ENCODE measurements at regions not wholly inside any gene's neighbourhood (a gene's known extent, or its start where the extent isn't known, plus 50 kb on each side); places are given as distances from the start of the nearest gene placed in this dataset.

- no peak for TF ChIP-seq PAX5 (IDR thresholded peaks at IDR 0.05; ENCODE audit: borderline replicate concordance, low read depth, low read length)
- TF ChIP-seq EZH2 (IDR thresholded peaks at IDR 0.05; ENCODE audit: borderline replicate concordance, control insufficient read depth, low read depth, low read length): no peak
- no peak for TF ChIP-seq HDAC6 (IDR thresholded peaks at IDR 0.05; ENCODE audit: unreplicated experiment)
- no peak for TF ChIP-seq REST (IDR thresholded peaks at IDR 0.05; ENCODE audit: low read depth, low read length)
- TF ChIP-seq MAX (IDR thresholded peaks at IDR 0.05; ENCODE audit: low read depth, low read length): no peak
- no peak for TF ChIP-seq HDGF (IDR thresholded peaks at IDR 0.05)
- TF ChIP-seq CTCF (IDR thresholded peaks at IDR 0.05 in 2 of 3, conservative IDR thresholded peaks at IDR 0.05 in 1 of 3; ENCODE audit: control insufficient read depth in 2 of 3, extremely low read depth in 1 of 3, insufficient read depth in 1 of 3, low read depth in 3 of 3, low read length in 3 of 3): no peak
- TF ChIP-seq SMAD1 (IDR thresholded peaks at IDR 0.05; ENCODE audit: low read depth, partially characterized antibody): no peak
- no peak for TF ChIP-seq ATF3 (IDR thresholded peaks at IDR 0.05; ENCODE audit: borderline replicate concordance, extremely low read depth, low read depth, low read length)
- TF ChIP-seq YBX1 (IDR thresholded peaks at IDR 0.05): no peak
- TF ChIP-seq EED (IDR thresholded peaks at IDR 0.05; ENCODE audit: low read depth): no peak
Observed at GRCh38 chr4:157634057-157634456, 413.5 kb downstream of the GRIA2 start.
